NCI-H2171 (cell line): ENCODE measurements at regions not wholly inside any gene's neighbourhood (a gene's known extent, or its start where the extent isn't known, plus 50 kb on each side); places are given as distances from the start of the nearest gene placed in this dataset.
A peak's percentile ranks its signal among the peaks of the same experiment; 100 is the strongest.
"Not testable (repeated sequence)": the region's sequence is repeated elsewhere in the genome, so short reads cannot be mapped to it uniquely, and the experiment has no call there.

Experiments used
- DNase-seq: peaks from one replicate; lab custom pipeline; 2025; lab: John Stamatoyannopoulos, UW

GRCh38 chr5:56382896-56383295 lies 149.8 kb upstream of the ANKRD55 start:
- no peak for DNase-seq

DNA sequence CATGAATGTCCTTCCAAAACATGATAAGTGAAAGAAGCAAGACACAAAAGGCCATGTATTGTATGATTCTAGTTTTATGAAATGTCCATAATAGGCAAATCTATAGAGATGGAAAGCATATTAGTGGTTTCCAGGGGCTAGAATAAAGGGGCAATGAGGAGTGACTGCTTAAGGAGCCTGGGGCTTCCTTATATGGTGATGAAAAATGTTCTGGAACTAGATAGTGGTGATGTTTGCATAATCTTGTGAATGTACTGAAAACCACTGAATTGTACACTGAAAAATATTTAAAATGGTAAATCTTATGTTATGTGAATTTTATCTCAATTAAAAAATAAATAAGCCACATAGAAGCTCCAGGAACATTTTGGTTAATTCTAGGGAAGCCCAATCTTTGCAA lies 144.4 kb upstream of the ANKRD55 start:
- DNase-seq: no peak

- no peak for DNase-seq
These were observed 143.0 kb upstream of the ANKRD55 start for GRCh38 chr5:56376128-56376527.

GRCh38 chr5:56375011-56375410 lies 141.9 kb upstream of the ANKRD55 start:
- DNase-seq: peak; percentile 3

GRCh38 chr5:56372491-56372890 lies 139.4 kb upstream of the ANKRD55 start:
- DNase-seq: not testable (repeated sequence)

GRCh38 chr5:56369361-56369811 lies 136.3 kb upstream of the ANKRD55 start:
- no peak for DNase-seq

DNA sequence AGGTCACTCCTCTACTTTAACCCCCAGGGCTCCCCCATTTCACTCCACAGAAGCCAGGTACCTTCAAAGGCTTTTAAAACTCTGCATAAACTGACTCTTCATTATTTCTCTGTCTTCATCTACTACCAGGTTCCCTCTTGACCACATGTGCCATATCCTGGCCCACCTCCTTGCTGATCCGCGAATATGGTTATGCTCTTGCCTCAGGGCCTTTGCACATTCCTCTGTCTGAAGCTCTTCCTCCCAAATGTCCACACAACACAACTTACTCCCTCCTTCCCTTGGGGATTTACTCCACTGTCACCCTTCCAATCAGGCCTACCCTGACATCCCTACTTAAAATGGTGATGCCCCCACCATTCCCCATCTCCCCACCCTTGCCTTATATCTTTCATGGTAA lies 134.6 kb upstream of the ANKRD55 start:
- DNase-seq: no peak

- DNase-seq: no peak
These were observed 133.9 kb upstream of the ANKRD55 start for GRCh38 chr5:56366986-56367385.

GRCh38 chr5:56361398-56361797 lies 128.3 kb upstream of the ANKRD55 start:
- DNase-seq: no peak

- DNase-seq: no peak
These were observed 127.7 kb upstream of the ANKRD55 start for GRCh38 chr5:56360816-56361215.

DNA sequence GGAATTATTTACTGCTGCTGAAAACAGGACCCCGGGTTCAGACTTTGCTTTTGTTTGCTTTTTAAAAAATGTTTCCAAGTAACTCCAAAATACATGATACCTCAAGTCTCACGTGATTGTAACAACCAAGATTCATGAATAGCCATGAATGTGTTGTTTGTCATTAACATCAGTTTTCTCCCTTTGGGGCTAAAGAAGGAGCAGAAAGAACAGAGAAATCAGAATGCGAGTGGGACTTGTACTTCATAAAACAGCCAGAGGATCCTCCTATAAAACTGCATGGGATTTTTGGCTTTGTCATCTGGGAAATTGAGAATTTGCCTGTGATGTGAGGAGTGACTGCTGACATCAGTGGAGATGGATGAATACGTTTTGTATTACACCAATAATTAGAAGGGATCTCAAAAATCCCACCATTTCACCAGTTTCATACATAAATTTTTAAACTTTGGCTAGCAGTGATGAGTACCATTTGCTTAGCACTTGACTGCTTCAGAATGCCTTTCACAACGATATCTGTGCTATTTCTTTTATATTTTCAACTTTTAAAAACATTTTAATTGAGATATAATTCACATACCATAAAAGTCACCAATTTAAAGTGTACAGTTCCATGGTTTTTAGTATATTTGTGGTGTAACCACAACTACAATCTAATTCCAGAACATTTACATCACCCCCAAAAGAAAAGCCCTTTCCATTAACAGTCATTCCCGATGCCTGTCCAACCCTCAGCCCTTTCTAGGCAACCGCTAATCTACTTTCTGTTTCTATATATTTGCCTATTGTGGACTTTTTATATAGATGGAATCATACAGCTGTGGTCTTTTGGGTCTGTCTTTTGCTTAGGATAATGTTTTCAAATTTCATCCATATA lies 126.9 kb upstream of the ANKRD55 start:
- no peak for DNase-seq

- no peak for DNase-seq
These were observed 125.9 kb upstream of the ANKRD55 start for GRCh38 chr5:56358703-56359681.

- no peak for DNase-seq
These were observed 124.9 kb upstream of the ANKRD55 start for GRCh38 chr5:56358046-56358445.

GRCh38 chr5:56357426-56357825 lies 124.3 kb upstream of the ANKRD55 start:
- no peak for DNase-seq

DNA sequence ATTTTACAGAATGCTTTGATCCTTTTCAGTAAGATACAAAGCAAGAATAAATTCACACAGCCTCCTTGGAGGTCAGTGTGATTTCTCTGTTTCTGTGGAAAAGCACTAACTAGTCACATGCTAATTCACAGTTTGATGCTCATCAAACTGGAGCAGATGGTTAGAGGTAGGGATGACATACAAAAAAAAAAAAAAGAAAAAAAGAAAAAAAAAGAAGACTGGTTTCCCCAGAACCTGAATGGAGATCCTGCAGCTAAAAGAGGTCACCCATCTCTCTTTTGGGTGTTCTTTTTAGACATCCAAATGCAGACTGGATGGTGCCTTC lies 123.7 kb upstream of the ANKRD55 start:
- peak; percentile 22 for DNase-seq

DNA sequence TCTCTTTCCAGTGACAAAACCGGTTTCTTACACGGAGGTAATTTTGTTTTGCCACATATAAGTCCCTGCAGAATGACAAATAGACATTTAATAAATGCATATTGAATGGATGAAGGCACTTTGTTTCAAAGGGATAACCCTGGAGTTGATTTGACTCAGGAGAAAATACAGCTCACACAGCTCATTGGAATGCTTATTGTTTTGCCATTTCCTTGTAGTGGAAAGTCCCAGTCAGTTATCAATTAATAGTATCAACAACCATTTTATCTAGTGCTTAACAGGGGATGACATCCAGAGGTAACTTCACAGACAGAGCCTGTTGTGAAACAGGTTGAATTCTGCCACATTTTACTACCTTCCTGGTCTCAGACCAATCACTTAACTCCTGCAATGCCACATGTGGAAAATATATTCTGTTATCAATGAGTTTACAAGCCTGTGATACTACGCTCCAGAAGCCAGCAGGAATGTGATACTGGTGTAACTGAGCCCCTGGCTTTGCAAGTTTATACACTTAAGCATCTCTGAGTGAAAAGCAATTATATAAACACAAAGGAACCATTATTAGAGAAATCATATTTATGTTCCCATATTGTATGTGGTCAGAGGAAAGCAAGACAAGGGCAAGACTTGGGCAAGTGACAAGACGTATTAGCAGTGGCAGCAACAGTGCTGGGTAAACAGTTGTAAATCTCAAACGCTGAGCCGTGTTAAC lies 123.1 kb upstream of the ANKRD55 start:
- no peak for DNase-seq

GRCh38 chr5:56354836-56355235 lies 121.7 kb upstream of the ANKRD55 start:
- DNase-seq: no peak

GRCh38 chr5:56352808-56353590 lies 119.9 kb upstream of the ANKRD55 start:
- DNase-seq: no peak

DNA sequence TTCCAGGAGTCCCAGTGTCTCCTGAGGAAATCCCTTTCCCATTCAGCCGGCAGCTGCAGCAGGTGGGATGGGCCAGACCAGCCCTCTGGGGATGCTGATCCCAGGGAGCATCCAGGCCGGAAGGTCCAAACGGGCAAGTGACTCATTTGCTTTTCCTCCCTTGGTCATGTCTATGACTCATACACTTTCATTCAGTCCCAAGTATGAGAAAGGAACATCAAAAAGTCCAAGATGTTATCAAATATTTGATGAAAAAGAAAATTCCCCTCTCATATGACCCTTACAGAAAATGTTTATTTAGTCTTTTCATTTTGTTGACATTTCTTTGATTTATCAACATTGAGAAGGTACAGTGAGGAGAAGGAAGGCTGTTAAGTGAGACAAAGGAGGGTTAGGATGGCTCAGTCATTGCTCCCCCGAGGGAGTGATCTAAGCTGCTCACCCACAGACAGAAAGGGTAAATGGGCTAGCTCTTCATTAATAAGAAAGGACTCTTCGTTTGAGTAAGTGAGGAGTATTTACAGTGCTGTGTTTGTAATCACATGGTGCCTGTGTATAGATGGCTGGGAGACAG lies 117.6 kb upstream of the ANKRD55 start:
- DNase-seq: no peak

DNA sequence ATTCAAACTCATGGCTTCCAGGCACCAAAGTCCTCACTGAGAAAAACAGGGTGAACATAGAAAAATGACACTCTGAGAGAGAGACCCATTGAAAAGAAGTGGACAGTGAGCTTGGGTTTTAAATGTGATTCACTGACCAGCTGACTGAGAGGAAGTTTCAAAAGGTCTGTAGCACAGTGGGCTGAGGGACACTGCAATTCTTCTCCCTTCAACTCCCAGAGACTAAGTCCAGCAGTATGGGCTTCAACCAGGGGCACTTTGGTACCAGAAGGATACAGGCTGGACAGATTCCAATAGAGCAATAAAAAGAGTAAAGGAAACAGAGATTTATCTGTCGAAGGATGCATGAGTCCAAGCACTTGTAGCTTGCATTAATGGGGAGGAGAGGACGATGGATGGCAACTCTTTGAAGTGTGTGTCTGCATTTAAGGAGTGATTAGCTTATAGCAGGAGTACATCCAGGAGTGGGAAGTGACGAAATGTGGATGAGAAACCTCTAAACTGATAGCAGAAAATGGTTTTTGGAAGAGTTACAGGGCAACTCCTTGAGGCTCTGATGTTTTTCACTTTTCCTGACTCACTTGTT lies 117.0 kb upstream of the ANKRD55 start:
- DNase-seq: no peak

DNA sequence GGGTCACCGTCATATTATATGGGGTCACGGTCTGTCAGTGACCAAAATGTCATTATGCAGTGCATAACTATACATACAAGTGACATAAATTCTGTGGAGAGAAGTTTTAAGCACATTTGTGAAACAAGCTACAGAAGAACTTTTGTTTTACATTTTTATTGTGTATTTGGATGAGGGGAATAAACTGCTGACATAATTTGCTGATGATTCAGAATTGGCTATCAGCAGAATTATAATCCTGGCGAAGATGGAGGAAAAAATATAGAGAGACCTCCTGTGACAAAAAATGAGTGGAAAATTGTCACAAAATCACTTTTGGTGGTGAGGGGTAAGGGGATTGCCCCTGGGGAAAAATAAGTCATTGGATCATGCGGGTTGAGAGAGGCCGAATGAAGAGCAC lies 116.3 kb upstream of the ANKRD55 start:
- no peak for DNase-seq
